ENCODE measurements at regions not wholly inside any gene's neighbourhood (a gene's known extent, or its start where the extent isn't known, plus 50 kb on each side); places are given as distances from the start of the nearest gene placed in this dataset.
A peak's percentile ranks its signal among the peaks of the same experiment; 100 is the strongest.

GRCh38 chr21:16800536-16801275 lies 712.1 kb upstream of the CXADR start:
- no peak for TF ChIP-seq CTCF (conservative IDR thresholded peaks at IDR 0.05; ENCODE audit: control insufficient read depth, insufficient read depth, low read depth, low read length)
- DNase-seq (ENCODE audit: low read depth): peak; percentile 25

GRCh38 chr21:16811011-16811410 lies 701.8 kb upstream of the CXADR start:
- DNase-seq (ENCODE audit: low read depth): peak; percentile 3
- no peak overlapping the region for H3K4me3 ChIP-seq (ENCODE audit: control insufficient read depth, low read depth, low read length)
- TF ChIP-seq CTCF (conservative IDR thresholded peaks at IDR 0.05; ENCODE audit: control insufficient read depth, insufficient read depth, low read depth, low read length): no peak

More at GRCh38 chr21:16800536-16801275, 712.1 kb upstream of the CXADR start:
- no peak overlapping the region for H3K4me3 ChIP-seq (ENCODE audit: control insufficient read depth, low read depth, low read length)

- TF ChIP-seq CTCF (conservative IDR thresholded peaks at IDR 0.05; ENCODE audit: control insufficient read depth, insufficient read depth, low read depth, low read length): no peak
- no peak overlapping the region for H3K4me3 ChIP-seq (ENCODE audit: control insufficient read depth, low read depth, low read length)
- DNase-seq (ENCODE audit: low read depth): peak; percentile 4
Observed at GRCh38 chr21:16811970-16812369, 700.9 kb upstream of the CXADR start.

- no peak for TF ChIP-seq CTCF (conservative IDR thresholded peaks at IDR 0.05; ENCODE audit: control insufficient read depth, insufficient read depth, low read depth, low read length)
- no peak overlapping the region for H3K4me3 ChIP-seq (ENCODE audit: control insufficient read depth, low read depth, low read length)
- no peak for DNase-seq (ENCODE audit: low read depth)
Observed at GRCh38 chr21:16815243-16815642, 697.6 kb upstream of the CXADR start.

GRCh38 chr21:16821588-16821987 lies 691.3 kb upstream of the CXADR start:
- no peak overlapping the region for H3K4me3 ChIP-seq (ENCODE audit: control insufficient read depth, low read depth, low read length)
- TF ChIP-seq CTCF (conservative IDR thresholded peaks at IDR 0.05; ENCODE audit: control insufficient read depth, insufficient read depth, low read depth, low read length): no peak
- DNase-seq (ENCODE audit: low read depth): no peak

DNA sequence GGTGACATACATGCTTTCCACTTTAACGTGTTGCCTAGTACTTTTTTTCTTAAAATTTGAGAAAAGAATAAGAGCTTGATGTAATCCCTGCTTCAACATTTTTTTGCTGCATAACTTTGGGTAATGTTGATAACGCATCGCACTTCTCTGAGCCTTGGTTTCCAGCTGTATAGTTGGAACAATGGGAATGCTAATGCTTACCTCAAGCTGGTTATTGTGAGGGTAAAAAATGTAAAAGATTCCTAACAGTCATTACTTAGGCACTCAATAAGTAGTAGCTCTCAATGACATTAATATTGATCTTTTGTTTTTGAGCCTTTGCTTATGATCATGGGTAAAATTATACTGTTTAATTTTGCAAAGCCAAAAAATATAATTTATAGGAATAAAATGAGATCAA lies 683.3 kb upstream of the CXADR start:
- TF ChIP-seq CTCF (conservative IDR thresholded peaks at IDR 0.05; ENCODE audit: control insufficient read depth, insufficient read depth, low read depth, low read length): no peak
- no peak for DNase-seq (ENCODE audit: low read depth)
- no peak overlapping the region for H3K4me3 ChIP-seq (ENCODE audit: control insufficient read depth, low read depth, low read length)

Measured in fibroblast of mammary gland (primary cell).